ENCODE measurements at regions not wholly inside any gene's neighbourhood (a gene's known extent, or its start where the extent isn't known, plus 50 kb on each side); places are given as distances from the start of the nearest gene placed in this dataset.

GRCh38 chr17:33516645-33517044, 223.6 kb upstream of the ASIC2 start:
- no peak for DNase-seq

- DNase-seq = no peak
These were observed 224.7 kb upstream of the ASIC2 start for GRCh38 chr17:33517746-33518145.

GRCh38 chr17:33519692-33520091, 226.6 kb upstream of the ASIC2 start:
- DNase-seq = no peak

GRCh38 chr17:33520426-33521330, 227.6 kb upstream of the ASIC2 start:
- peak; percentile 6 for DNase-seq

- no peak for DNase-seq
These were observed 228.7 kb upstream of the ASIC2 start for GRCh38 chr17:33521784-33522183.

GRCh38 chr17:33522623-33523022, 229.5 kb upstream of the ASIC2 start:
- DNase-seq = no peak

GRCh38 chr17:33523577-33523981, 230.5 kb upstream of the ASIC2 start:
- DNase-seq = no peak

GRCh38 chr17:33525186-33525585, 232.1 kb upstream of the ASIC2 start:
- DNase-seq = no peak

GRCh38 chr17:33526717-33527116, 233.6 kb upstream of the ASIC2 start:
- DNase-seq = no peak

- DNase-seq = no peak
These were observed 234.2 kb upstream of the ASIC2 start for GRCh38 chr17:33527290-33527689.

GRCh38 chr17:33528846-33529245, 235.8 kb upstream of the ASIC2 start:
- no peak for DNase-seq

GRCh38 chr17:33529816-33530215, 236.7 kb upstream of the ASIC2 start:
- no peak for DNase-seq

GRCh38 chr17:33531311-33531710, 238.2 kb upstream of the ASIC2 start:
- DNase-seq = no peak

- no peak for DNase-seq
These were observed 241.0 kb upstream of the ASIC2 start for GRCh38 chr17:33534087-33534486.

- DNase-seq = no peak
These were observed 252.0 kb upstream of the ASIC2 start for GRCh38 chr17:33545124-33545523.

GRCh38 chr17:33550261-33550660, 257.2 kb upstream of the ASIC2 start:
- no peak for DNase-seq

- no peak for DNase-seq
These were observed 258.0 kb upstream of the ASIC2 start for GRCh38 chr17:33551075-33551474.

GRCh38 chr17:33551911-33552310, 258.8 kb upstream of the ASIC2 start:
- DNase-seq = no peak

GRCh38 chr17:33560165-33560564, 267.1 kb upstream of the ASIC2 start:
- peak; percentile 16 for DNase-seq

GRCh38 chr17:33560871-33561270, 267.8 kb upstream of the ASIC2 start:
- DNase-seq = no peak

- DNase-seq = no peak
These were observed 268.7 kb upstream of the ASIC2 start for GRCh38 chr17:33561569-33562334.

GRCh38 chr17:33562792-33563191, 269.7 kb upstream of the ASIC2 start:
- DNase-seq = no peak

GRCh38 chr17:33564146-33564545, 271.1 kb upstream of the ASIC2 start:
- DNase-seq = no peak

- no peak for DNase-seq
These were observed 274.1 kb upstream of the ASIC2 start for GRCh38 chr17:33567223-33567622.

Data from EL (cell line).